Left kidney (tissue), 1 donor: ENCODE measurements at regions not wholly inside any gene's neighbourhood (a gene's known extent, or its start where the extent isn't known, plus 50 kb on each side); places are given as distances from the start of the nearest gene placed in this dataset.

Experiments
- DNase-seq: peaks from one replicate; pipeline ENCODE4 v3.0.0-alpha.2; 2013

GRCh38 chr22:49155770-49156580, 671.7 kb downstream of the BRD1 start:
- no peak for DNase-seq

DNA sequence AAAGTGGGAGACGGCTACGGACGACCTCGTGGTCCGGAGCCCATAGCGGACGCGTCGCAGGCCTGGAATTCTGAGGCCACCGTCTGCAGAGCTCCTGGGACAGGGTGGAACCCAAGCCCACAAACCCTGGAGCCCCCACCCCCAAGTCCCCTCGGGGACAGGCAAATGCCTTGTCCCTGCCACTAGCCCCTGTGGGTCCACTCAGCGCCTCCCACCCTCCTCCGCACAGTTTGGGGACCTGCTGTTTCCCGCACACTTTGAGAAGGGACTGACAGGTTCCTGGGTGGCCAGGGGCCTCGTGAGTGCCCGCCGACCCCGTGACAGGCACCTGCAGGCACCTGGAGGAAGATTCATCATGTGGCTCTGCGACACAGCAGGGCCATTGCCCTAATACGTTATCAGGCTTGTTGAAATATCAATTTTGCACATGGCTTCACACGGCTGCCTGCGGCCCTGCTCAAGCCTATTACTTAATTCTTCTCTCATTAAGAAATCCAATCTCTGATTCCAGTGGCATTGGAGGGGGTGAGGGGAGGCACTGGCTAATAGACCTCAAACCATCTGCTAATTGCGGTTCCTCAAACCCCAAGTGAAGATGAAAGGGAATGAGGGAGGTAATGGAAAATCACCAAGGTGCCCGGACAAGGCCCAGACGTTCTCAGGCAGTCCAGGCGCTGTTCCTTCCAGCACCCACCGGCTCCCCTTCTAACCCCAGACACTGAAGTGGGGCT, 672.5 kb downstream of the BRD1 start:
- DNase-seq = no peak

- no peak for DNase-seq
Measured at GRCh38 chr22:49154433-49154832, 673.2 kb downstream of the BRD1 start.

DNA sequence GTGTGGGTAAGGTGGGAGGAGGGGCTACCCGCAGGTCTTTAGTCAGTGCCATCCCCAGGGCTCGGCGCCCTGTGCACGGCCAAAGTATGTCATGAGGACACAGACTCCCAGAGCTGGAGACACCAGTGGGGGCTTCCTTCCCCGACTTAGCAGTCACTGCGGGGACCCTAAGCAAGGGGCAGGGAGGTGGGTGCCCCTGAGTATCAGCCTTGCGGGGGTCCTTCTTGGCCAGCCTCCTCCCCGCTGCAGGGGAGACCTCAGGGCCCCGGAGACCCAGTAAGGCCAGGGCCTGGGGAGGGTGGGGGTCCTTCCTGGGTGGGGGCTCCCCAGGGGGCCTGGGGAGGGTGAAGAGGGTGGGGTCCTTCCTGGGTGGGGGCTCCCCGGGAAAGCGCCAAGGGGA, 673.8 kb downstream of the BRD1 start:
- no peak for DNase-seq

- no peak for DNase-seq
Measured at GRCh38 chr22:49152939-49153770, 674.5 kb downstream of the BRD1 start.

DNA sequence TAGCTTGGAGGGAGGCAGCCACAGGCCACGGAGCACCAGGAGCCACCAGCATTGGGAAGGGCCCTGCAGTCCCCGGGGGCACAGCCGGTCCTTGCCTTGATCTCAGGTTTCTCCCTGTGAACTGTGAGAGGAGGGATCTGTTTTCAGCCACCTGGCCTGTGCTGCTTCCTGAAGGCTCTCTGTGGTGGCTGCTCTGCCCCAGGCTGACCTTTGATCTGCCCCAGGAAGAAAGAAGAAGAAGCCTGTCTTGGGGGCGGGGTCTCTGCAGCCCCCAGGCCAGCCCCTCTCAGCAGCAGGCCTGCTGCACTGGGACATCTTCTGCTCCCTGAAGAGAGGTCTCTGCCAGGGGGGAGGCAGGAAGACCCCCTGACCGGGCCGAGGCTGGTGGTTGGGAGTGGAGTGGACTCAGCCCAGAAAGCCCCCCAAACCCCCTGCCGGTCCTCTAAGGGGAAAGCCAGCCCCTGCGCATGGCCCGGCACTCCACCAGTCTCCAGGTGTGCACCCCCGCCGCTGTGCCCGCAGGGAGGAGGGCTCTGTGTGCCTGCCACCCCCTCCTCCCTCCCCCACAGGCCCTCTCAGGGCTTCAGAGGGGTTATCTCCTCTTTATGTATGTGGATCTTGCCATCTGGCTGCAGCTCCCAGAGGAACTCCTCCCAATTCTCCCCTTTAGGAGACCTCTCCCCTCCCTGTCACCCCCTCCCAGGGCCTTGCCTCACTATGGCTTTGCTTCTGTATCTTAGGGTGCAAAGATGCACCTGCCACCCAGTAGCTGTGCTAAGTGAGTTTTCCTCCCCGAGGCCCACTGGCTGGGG, 675.3 kb downstream of the BRD1 start:
- DNase-seq = peak; percentile 29

- no peak for DNase-seq
Measured at GRCh38 chr22:49151256-49152126, 676.2 kb downstream of the BRD1 start.

GRCh38 chr22:49150801-49151221, 676.9 kb downstream of the BRD1 start:
- DNase-seq = no peak

GRCh38 chr22:49149721-49150608, 677.7 kb downstream of the BRD1 start:
- DNase-seq = no peak

- no peak for DNase-seq
Measured at GRCh38 chr22:49148895-49149418, 678.7 kb downstream of the BRD1 start.

DNA sequence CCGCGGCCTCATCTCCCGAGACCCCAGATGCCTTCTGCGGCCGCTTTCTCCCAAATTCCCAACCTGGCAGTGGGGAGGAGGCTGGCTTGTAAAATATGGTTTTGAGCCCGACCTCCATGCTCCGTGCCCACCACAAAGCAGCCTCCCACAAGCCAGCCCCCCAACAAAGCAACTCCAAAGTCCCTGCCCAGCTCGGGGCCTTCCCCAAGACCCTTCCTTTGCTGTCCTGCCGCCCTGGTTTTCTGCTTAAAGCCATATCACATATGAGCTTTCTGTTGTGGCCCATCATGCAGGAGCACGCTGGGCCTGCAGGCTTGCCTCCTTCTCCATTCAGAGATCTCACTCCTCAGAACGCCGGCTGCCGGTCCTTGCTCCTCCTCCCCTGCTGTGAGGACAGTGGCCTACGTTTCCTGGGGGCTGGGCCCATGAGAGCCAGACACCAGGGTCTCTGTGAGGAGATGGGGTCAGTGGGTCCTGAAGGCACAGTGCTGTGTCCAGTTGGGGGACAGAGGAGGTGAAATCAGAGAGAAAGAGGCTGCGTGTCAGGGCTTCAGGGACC, 680.0 kb downstream of the BRD1 start:
- no peak for DNase-seq

DNA sequence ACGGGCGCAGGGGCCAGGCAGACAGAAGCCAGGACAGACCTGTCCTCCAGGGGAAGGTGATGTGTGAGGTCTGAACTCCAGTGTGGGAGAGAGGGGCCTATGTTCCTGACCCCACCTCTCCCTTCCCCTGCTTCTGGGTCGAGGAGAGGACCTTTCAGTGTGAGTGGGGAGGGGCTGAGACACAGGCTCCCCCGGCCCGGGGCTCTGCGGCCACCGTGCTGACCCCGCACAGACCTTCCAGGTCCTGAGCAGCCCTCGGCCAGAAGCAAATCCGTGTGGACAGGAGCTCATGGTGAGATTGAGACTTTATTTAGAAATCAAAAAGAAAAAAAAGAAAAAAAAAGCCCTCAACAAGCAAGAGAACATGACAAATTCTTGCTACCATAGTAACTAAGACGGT, 680.5 kb downstream of the BRD1 start:
- DNase-seq = no peak

- DNase-seq = no peak
Measured at GRCh38 chr22:49146511-49146910, 681.2 kb downstream of the BRD1 start.

- no peak for DNase-seq
Measured at GRCh38 chr22:49143812-49144211, 683.9 kb downstream of the BRD1 start.

- no peak for DNase-seq
Measured at GRCh38 chr22:49142891-49143290, 684.8 kb downstream of the BRD1 start.

- no peak for DNase-seq
Measured at GRCh38 chr22:49142296-49142695, 685.4 kb downstream of the BRD1 start.

DNA sequence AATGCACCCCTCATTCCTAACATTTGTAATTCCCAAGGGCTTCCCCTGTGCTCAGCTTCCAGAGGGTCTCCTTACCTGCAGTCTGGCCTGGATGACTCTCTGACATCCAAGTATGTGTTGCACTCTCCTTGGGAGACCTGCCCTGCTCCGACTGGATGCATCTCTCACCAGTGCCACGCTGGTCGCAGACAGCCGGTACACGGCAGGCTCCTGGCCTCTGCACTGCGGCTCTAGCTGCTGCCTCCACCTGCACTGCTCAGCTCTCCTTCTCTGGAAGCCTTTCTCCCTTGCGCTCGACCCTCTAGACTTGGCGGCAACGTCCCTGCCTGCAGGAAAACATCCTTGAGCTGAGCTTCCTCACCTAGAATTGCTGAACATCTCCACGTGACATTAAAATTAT, 685.9 kb downstream of the BRD1 start:
- DNase-seq = no peak

DNA sequence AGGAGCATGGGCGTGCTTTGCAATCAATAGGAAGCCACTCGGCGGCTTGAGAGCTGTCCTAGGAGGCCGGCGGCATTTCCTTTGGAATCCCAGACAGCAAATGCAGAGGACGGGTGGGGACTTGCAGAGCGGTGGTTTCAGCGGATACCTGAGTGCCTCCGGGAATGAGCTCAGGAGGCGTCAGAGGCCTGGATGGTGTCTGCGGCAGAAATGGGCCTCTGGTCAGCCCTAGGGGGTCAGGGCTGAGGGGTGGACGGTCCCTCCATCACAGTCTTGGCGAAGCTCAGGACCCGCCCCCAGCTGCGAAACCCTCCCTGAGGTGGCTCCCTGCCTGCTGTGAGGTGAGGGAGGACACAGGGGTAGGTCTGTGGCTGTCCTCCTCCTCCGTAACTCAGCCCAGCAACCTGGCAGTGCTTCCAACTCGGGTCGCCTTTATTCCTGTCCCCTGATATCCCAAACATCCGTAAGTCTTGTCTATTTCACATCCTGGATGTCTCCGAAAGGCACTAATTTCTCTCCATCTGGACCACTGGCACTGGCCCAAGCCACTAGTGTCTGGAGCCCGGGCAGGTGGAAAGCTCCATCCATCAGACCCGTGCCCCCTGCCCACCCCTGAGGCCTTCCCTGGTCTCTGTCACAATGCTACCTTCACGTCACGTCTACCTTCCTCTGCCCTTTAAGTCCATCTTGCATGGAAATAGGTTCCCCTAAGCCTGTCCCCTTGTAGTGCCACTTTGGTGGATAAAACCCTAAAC, 686.6 kb downstream of the BRD1 start:
- DNase-seq = no peak
